Neutrophil (primary cell): ENCODE measurements at regions not wholly inside any gene's neighbourhood (a gene's known extent, or its start where the extent isn't known, plus 50 kb on each side); places are given as distances from the start of the nearest gene placed in this dataset.

Experiments
- H3K27ac ChIP-seq: fragments of 200-600 bp; sonication (generic); 2 replicates; pipeline ENCODE4 v1.5.1; 2016; ENCODE audit warnings: mild to moderate bottlenecking, moderate library complexity
- H3K27me3 ChIP-seq: fragments of 200-600 bp; sonication (generic); 2 replicates; pipeline ENCODE4 v1.6.0; 2016; ENCODE audit warnings: mild to moderate bottlenecking
- H3K36me3 ChIP-seq: fragments of 200-600 bp; sonication (generic); 2 replicates; pipeline ENCODE4 v1.5.1; 2017
- H3K4me1 ChIP-seq, 2 experiments: fragments of 200-600 bp in 1 of 2; sonication (generic) in 1 of 2; 1 replicate in 1 of 2; 2 replicates in 1 of 2; pipeline versions ENCODE4 v1.5.1 to v1.6.1; 2013 to 2016; ENCODE audit warnings: low read depth in 1 of 2, low read length in 1 of 2, mild to moderate bottlenecking in 1 of 2, moderate library complexity in 1 of 2; ENCODE audit not compliant: control insufficient read depth in 1 of 2, insufficient read depth in 1 of 2
- H3K4me3 ChIP-seq, 2 experiments: fragments of 200-600 bp in 1 of 2; sonication (generic) in 1 of 2; 1 replicate in 1 of 2; 2 replicates in 1 of 2; pipeline ENCODE4 v1.5.1; 2013 to 2016; ENCODE audit warnings: low read depth in 1 of 2, low read length in 1 of 2, mild to moderate bottlenecking in 1 of 2, moderate library complexity in 1 of 2
- H3K9me3 ChIP-seq: fragments of 200-600 bp; sonication (generic); 2 replicates; pipeline ENCODE4 v1.5.1; 2016
- TF ChIP-seq, protein P1 (sequence below): fragments of 200-600 bp; sonication (generic); IDR thresholded peaks from 2 replicates; pipeline ENCODE4 v1.5.1; 2016; ENCODE audit warnings: antibody characterized with exemption

DNA sequence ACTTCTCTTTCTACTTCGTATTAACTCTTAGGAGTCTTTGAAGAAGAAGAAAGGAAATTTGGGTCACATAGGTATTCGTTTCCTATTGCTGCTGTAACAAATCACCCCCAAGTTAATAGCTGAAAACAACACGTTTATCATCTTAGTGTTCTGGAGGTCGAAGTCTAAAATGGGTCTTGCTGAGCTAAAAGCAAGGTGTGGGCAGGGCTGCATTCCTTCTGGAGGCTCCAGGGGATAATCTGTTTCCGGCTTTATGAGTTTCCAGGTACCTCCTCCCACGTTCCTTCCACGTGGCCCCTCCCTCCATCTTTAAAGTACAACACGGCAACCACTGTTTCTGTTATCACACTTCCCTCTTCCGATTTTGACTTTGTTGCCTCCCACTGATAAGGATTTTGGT, 233.5 kb upstream of the RBBP8 start:
- TF ChIP-seq, protein P1, sequence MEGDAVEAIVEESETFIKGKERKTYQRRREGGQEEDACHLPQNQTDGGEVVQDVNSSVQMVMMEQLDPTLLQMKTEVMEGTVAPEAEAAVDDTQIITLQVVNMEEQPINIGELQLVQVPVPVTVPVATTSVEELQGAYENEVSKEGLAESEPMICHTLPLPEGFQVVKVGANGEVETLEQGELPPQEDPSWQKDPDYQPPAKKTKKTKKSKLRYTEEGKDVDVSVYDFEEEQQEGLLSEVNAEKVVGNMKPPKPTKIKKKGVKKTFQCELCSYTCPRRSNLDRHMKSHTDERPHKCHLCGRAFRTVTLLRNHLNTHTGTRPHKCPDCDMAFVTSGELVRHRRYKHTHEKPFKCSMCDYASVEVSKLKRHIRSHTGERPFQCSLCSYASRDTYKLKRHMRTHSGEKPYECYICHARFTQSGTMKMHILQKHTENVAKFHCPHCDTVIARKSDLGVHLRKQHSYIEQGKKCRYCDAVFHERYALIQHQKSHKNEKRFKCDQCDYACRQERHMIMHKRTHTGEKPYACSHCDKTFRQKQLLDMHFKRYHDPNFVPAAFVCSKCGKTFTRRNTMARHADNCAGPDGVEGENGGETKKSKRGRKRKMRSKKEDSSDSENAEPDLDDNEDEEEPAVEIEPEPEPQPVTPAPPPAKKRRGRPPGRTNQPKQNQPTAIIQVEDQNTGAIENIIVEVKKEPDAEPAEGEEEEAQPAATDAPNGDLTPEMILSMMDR, result no peak
- Histone ChIP-seq H3K4me3 (no peak overlapping the region), H3K27me3 (no peaks in the 10 kb centered on the region), H3K4me1 (no peaks in the 10 kb centered on the region), H3K36me3 (no peaks in the 10 kb centered on the region), H3K9me3 (no peaks in the 10 kb centered on the region), H3K27ac (no peak overlapping the region)

DNA sequence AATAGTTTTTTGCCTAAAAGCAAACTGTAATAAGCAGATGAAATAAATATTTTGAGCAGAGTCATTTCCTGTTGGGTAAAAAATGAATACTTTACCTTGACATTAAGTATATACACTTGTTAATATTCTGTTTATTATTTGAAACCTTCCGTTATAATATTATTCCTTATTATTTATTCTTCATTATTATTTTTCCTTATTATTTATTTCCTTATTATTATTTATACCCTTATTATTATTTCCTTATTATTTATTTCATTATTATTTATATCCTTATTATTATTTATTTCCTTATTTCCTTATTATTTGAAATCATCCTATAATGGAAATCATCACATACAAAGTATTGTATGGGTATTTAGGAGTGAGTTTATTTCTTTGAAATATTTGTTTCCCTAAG, 232.2 kb upstream of the RBBP8 start:
- H3K27me3 ChIP-seq, result no peaks in the 10 kb centered on the region
- TF ChIP-seq, protein P1, result no peak
- no peak overlapping the region for H3K4me3 ChIP-seq
- no peaks in the 10 kb centered on the region for H3K9me3 ChIP-seq
- H3K36me3 ChIP-seq, result no peaks in the 10 kb centered on the region
- no peak overlapping the region for H3K27ac ChIP-seq
- no peaks in the 10 kb centered on the region for H3K4me1 ChIP-seq

DNA sequence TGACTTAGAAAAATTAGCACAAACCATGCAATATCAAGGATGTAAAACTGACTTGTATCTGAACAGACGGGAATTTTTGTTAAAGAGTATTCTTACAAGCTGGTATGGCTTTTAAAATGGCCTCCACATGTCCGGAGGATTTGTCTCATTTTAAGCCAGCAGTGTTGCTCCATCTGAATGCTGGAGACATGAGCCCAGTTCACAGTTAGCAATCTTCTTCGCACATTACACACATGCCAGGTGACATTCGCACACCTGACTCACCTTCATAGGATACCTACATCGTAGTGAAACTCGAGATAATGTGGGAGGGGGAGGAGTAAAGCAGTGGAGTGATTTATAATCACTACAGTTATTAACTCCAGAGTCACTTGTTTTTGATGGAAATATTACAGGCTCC, 231.8 kb upstream of the RBBP8 start:
- Histone ChIP-seq H3K27ac (no peak overlapping the region), H3K9me3 (no peaks in the 10 kb centered on the region), H3K4me3 (no peak overlapping the region), H3K36me3 (no peaks in the 10 kb centered on the region), H3K27me3 (no peaks in the 10 kb centered on the region), H3K4me1 (no peaks in the 10 kb centered on the region)
- TF ChIP-seq, protein P1, result no peak

DNA sequence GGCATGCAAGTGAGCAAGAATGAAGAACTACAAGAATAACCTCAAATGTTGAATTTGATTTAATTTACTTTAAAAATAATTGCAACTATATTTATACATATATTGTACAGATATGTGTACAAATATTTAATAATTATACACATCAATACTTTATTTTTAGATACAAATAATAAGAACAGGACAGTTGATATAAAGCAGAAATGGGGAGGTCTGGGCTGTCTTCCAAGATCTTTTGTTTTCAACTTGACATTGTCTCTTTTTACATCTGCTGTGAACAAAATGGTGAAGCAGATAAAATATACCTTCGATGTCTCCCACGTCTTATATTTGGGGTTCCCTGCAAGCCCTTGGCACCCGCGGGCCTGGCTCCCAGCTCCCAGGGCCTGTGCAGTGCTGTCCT, 231.3 kb upstream of the RBBP8 start:
- Histone ChIP-seq H3K4me1 (no peaks in the 10 kb centered on the region), H3K4me3 (no peak overlapping the region), H3K27me3 (no peaks in the 10 kb centered on the region), H3K36me3 (no peaks in the 10 kb centered on the region), H3K9me3 (no peaks in the 10 kb centered on the region), H3K27ac (no peak overlapping the region)
- TF ChIP-seq, protein P1, result no peak

DNA sequence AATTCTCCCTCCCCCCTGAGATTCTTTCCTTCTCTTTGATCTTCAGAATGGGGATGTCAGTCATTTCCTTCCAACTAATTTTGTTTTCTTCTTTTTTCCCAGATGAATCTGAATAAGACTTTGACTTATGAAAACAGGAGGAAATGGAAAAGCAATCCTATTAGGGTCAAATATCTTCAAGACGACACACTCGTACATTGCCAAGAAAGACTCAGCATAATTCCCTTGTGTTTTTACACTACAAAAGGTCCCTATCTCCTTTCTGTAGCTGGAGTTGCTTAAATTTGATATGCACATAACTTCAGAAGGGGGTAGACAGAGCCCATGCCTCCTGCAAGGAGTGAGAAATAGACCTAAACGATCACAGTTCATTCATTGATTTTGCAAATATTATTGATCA, 230.3 kb upstream of the RBBP8 start:
- H3K36me3 ChIP-seq, result no peaks in the 10 kb centered on the region
- H3K27ac ChIP-seq, result no peak overlapping the region
- no peaks in the 10 kb centered on the region for H3K4me1 ChIP-seq
- H3K9me3 ChIP-seq, result no peaks in the 10 kb centered on the region
- no peak overlapping the region for H3K4me3 ChIP-seq
- no peaks in the 10 kb centered on the region for H3K27me3 ChIP-seq
- TF ChIP-seq, protein P1, result no peak
